Pancreas (tissue), 10 donors: ENCODE measurements at regions not wholly inside any gene's neighbourhood (a gene's known extent, or its start where the extent isn't known, plus 50 kb on each side); places are given as distances from the start of the nearest gene placed in this dataset.
"Not testable (repeated sequence)": the region's sequence is repeated elsewhere in the genome, so short reads cannot be mapped to it uniquely, and the experiment has no call there.

Source experiments
- ATAC-seq, 4 donors: fragments of 200-7000 bp; cut with Tn5 transposase; one replicate each; pipeline versions ENCODE4 v1.8.0 to v1.9.1; 2020; ENCODE audit warnings: mild to moderate bottlenecking in 4 of 4, moderate library complexity in 4 of 4
- DNase-seq, 6 donors: peaks; one replicate each; pipeline ENCODE4 v3.0.0-alpha.2; 2020
- FAIRE-seq: peaks from 2 replicates; lab custom pipeline; 2012; peaks lifted over from hg19 to GRCh38; lab: Jason Lieb, UNC
- H3K27ac ChIP-seq, 4 donors: fragments of 200-600 bp; sonication (generic); 1 replicate in 3 of 4; 2 replicates in 1 of 4; pipeline versions ENCODE4 v1.5.0 to v1.8.0; 2020
- H3K27me3 ChIP-seq, 4 donors: fragments of 200-600 bp; one replicate each; pipeline ENCODE4 v1.8.0; 2021
- H3K36me3 ChIP-seq, 3 donors: fragments of 200-600 bp; sonication (generic) in 1 of 3; one replicate each; pipeline versions ENCODE4 v1.5.0 to v1.8.0; 2020 to 2021
- H3K4me1 ChIP-seq, 3 donors: fragments of 200-600 bp; one replicate each; pipeline ENCODE4 v1.8.0; 2021
- H3K4me3 ChIP-seq, 4 donors: fragments of 200-600 bp; sonication (generic) in 2 of 4; one replicate each; pipeline versions ENCODE4 v1.5.0 to v1.8.0; 2020 to 2021
- H3K9me3 ChIP-seq, 4 donors: fragments of 200-600 bp; one replicate each; pipeline ENCODE4 v1.8.0; 2021
- WGBS, 2 donors: extraction: QIAGEN DNeasy Blood & Tissue Kit; methylation state at CpG; one replicate each; pipeline ENCODE4 v1.1.7; 2013; 5-methylcytosine and 5-hydroxymethylcytosine counted together
- intact Hi-C, 3 donors: fragments of 100-400 bp; cut with DNase I; formaldehyde crosslinking; loops; one replicate each; pipeline versions ENCODE4 v1.11.1 to v1.14.2; 2022
- donor health status: healthy with polysubstance abuse.
- donor health status: DM: no; HTN: no; CAD: no; lungs with moderate emphysema.
- donor health status: DM: no; HTN: no; CAD: no.
- donor health status: control.
- donor health status: control.
- donor health status: Bipolar disorder and iron deficiency.
- donor health status: DM: yes; HTN: yes; CAD: no.
- donor health status: DM: no; HTN: no; CAD: no.
- donor health status: DM: no; HTN: no; CAD: no.
- donor health status: DM: yes; HTN: yes; CAD: no.

- DNase-seq, H3K36me3 ChIP-seq, ATAC-seq, H3K4me1 ChIP-seq, H3K9me3 ChIP-seq, intact Hi-C loops, FAIRE-seq, H3K4me3 ChIP-seq, H3K27ac ChIP-seq, H3K27me3 ChIP-seq: not testable (repeated sequence)
- WGBS, 2 donors = 14 to 79% methylated on average over 1 to 2 of the region's 2 CpGs
Measured at GRCh38 chr15:30721529-30721928, 95.6 kb downstream of the ARHGAP11B start.

GRCh38 chr15:30723540-30724175 lies 97.7 kb downstream of the ARHGAP11B start:
- H3K36me3 ChIP-seq, H3K27me3 ChIP-seq, H3K9me3 ChIP-seq, H3K27ac ChIP-seq, DNase-seq, H3K4me1 ChIP-seq, H3K4me3 ChIP-seq, ATAC-seq, FAIRE-seq, intact Hi-C loops: not testable (repeated sequence)
- whole genome bisulfite sequencing, 2 donors = 90 to 100% methylated on average over 1 of the region's 1 CpG

GRCh38 chr15:30729880-30730590 lies 104.1 kb downstream of the ARHGAP11B start:
- H3K27ac ChIP-seq, H3K36me3 ChIP-seq, intact Hi-C loops, ATAC-seq, H3K27me3 ChIP-seq, H3K4me1 ChIP-seq, DNase-seq, H3K4me3 ChIP-seq, H3K9me3 ChIP-seq: not testable (repeated sequence)
- FAIRE-seq = peak; percentile 51
- 96 to 100% methylated on average over 2 of the region's 2 CpGs for WGBS, 2 donors

DNA sequence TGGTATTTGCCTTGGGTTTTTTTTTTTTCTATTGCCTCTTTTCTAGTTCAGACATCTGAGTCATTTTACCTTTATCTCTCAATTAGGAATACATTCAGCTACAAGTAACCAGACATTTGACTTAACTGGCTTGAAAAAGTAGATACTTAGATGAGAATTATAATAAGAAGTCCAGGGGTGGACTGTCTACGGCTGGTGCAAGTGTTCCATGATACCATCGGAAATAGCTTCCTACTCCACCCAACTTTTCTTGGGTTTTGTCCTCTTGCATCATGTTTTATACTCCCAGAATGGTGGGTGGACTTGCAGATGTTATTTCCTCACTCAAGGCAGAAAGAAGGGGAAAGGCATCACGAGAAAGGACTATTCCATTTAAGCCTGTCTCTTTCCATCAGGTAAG lies 104.7 kb downstream of the ARHGAP11B start:
- H3K27ac ChIP-seq, H3K4me1 ChIP-seq, DNase-seq, FAIRE-seq, H3K27me3 ChIP-seq, intact Hi-C loops, ATAC-seq, H3K4me3 ChIP-seq, H3K36me3 ChIP-seq, H3K9me3 ChIP-seq: not testable (repeated sequence)
- WGBS, 2 donors = 95 to 96% methylated on average over 3 of the region's 3 CpGs

- DNase-seq, ATAC-seq, H3K9me3 ChIP-seq, H3K27ac ChIP-seq, H3K27me3 ChIP-seq, H3K4me1 ChIP-seq, H3K36me3 ChIP-seq, FAIRE-seq, intact Hi-C loops, H3K4me3 ChIP-seq: not testable (repeated sequence)
- 96 to 97% methylated on average over 4 of the region's 4 CpGs for WGBS, 2 donors
Measured at GRCh38 chr15:30732100-30732499, 106.2 kb downstream of the ARHGAP11B start.

GRCh38 chr15:30735884-30736564 lies 110.1 kb downstream of the ARHGAP11B start:
- DNase-seq, intact Hi-C loops: not testable (repeated sequence)

GRCh38 chr15:30742796-30743195 lies 116.9 kb downstream of the ARHGAP11B start:
- not testable (repeated sequence) for ATAC-seq, FAIRE-seq, H3K36me3 ChIP-seq

More at GRCh38 chr15:30735884-30736564, 110.1 kb downstream of the ARHGAP11B start:
- 85 to 93% methylated on average over 9 to 10 of the region's 10 CpGs for WGBS, 2 donors
- not testable (repeated sequence) for H3K27ac ChIP-seq, FAIRE-seq, ATAC-seq, H3K27me3 ChIP-seq, H3K9me3 ChIP-seq, H3K4me1 ChIP-seq, H3K36me3 ChIP-seq, H3K4me3 ChIP-seq

GRCh38 chr15:30749048-30749447 lies 123.1 kb downstream of the ARHGAP11B start:
- not testable (repeated sequence) for FAIRE-seq

More at GRCh38 chr15:30742796-30743195, 116.9 kb downstream of the ARHGAP11B start:
- H3K27me3 ChIP-seq, DNase-seq, H3K4me3 ChIP-seq, intact Hi-C loops, H3K4me1 ChIP-seq, H3K27ac ChIP-seq, H3K9me3 ChIP-seq: not testable (repeated sequence)
- 91 to 94% methylated on average over 3 of the region's 3 CpGs for WGBS, 2 donors

More at GRCh38 chr15:30749048-30749447, 123.1 kb downstream of the ARHGAP11B start:
- DNase-seq, H3K4me3 ChIP-seq, H3K36me3 ChIP-seq, H3K4me1 ChIP-seq, H3K9me3 ChIP-seq, H3K27ac ChIP-seq, intact Hi-C loops, ATAC-seq, H3K27me3 ChIP-seq: not testable (repeated sequence)
- WGBS, 2 donors = 63% methylated on average over 1 of the region's 1 CpG; no CpG with 5 or more reads in 1 of the 2 donors
